ENCODE measurements at regions not wholly inside any gene's neighbourhood (a gene's known extent, or its start where the extent isn't known, plus 50 kb on each side); places are given as distances from the start of the nearest gene placed in this dataset.

GRCh38 chr4:23269566-23269965 is 576.8 kb downstream of the GBA3 start:
- Histone ChIP-seq H3K36me3 (ENCODE audit: control insufficient read depth, insufficient read depth, low read length) (no peaks in the 10 kb centered on the region), H3K4me2 (ENCODE audit: extremely low read depth, insufficient read depth, low read length) (no peak overlapping the region), H3K27me3 (ENCODE audit: control insufficient read depth, insufficient read depth, low read length) (no peaks in the 10 kb centered on the region), H3K4me1 (ENCODE audit: control insufficient read depth, extremely low read depth, insufficient read depth, low read length) (no peaks in the 10 kb centered on the region), H4K20me1 (ENCODE audit: control insufficient read depth, extremely low read depth, insufficient read depth, low read length) (no peaks in the 10 kb centered on the region), H3K9ac (ENCODE audit: insufficient read depth, low read length) (no peak overlapping the region), H3K9me3 (ENCODE audit: control insufficient read depth, insufficient read depth, low read depth, low read length) (no peaks in the 10 kb centered on the region), H2AFZ (ENCODE audit: low read length) (no peak overlapping the region), H3K27ac (ENCODE audit: insufficient read depth, low read length) (no peak overlapping the region), H3K4me3 (replicated peaks in 1 of 4; ENCODE audit: control extremely low read depth in 1 of 4, insufficient read depth in 1 of 4, low read depth in 3 of 4, low read length in 4 of 4) (no peak overlapping the region), H3K79me2 (ENCODE audit: control insufficient read depth, insufficient read depth, low read length) (no peaks in the 10 kb centered on the region)
- TF ChIP-seq EZH2 (IDR thresholded peaks at IDR 0.05; ENCODE audit: low read length, missing control alignments) (no peak), CTCF (conservative IDR thresholded peaks at IDR 0.05 in 1 of 2, IDR thresholded peaks at IDR 0.05 in 1 of 2; ENCODE audit: low read depth in 1 of 2, low read length in 2 of 2) (no peak)
- DNase-seq (ENCODE audit: low read depth in 2 of 2) = peak in 1 of 2 donors; percentile 77

- TF ChIP-seq EZH2 (IDR thresholded peaks at IDR 0.05; ENCODE audit: low read length, missing control alignments) = no peak
- no peak for TF ChIP-seq CTCF (conservative IDR thresholded peaks at IDR 0.05 in 1 of 2, IDR thresholded peaks at IDR 0.05 in 1 of 2; ENCODE audit: low read depth in 1 of 2, low read length in 2 of 2)
- no peak for DNase-seq (ENCODE audit: low read depth in 2 of 2)
- Histone ChIP-seq H3K79me2 (ENCODE audit: control insufficient read depth, insufficient read depth, low read length) (no peaks in the 10 kb centered on the region), H3K36me3 (ENCODE audit: control insufficient read depth, insufficient read depth, low read length) (no peaks in the 10 kb centered on the region), H3K4me1 (ENCODE audit: control insufficient read depth, extremely low read depth, insufficient read depth, low read length) (no peaks in the 10 kb centered on the region), H3K9ac (ENCODE audit: insufficient read depth, low read length) (no peak overlapping the region), H3K27me3 (ENCODE audit: control insufficient read depth, insufficient read depth, low read length) (no peaks in the 10 kb centered on the region), H3K4me3 (replicated peaks in 1 of 4; ENCODE audit: control extremely low read depth in 1 of 4, insufficient read depth in 1 of 4, low read depth in 3 of 4, low read length in 4 of 4) (no peak overlapping the region), H3K27ac (ENCODE audit: insufficient read depth, low read length) (no peak overlapping the region), H3K9me3 (ENCODE audit: control insufficient read depth, insufficient read depth, low read depth, low read length) (no peaks in the 10 kb centered on the region), H3K4me2 (ENCODE audit: extremely low read depth, insufficient read depth, low read length) (no peak overlapping the region), H4K20me1 (ENCODE audit: control insufficient read depth, extremely low read depth, insufficient read depth, low read length) (no peaks in the 10 kb centered on the region), H2AFZ (ENCODE audit: low read length) (no peak overlapping the region)
Measured at GRCh38 chr4:23268072-23268771, 575.5 kb downstream of the GBA3 start.

- H3K4me1 ChIP-seq (ENCODE audit: control insufficient read depth, extremely low read depth, insufficient read depth, low read length) = no peaks in the 10 kb centered on the region
- H3K9ac ChIP-seq (ENCODE audit: insufficient read depth, low read length) = no peak overlapping the region
- no peaks in the 10 kb centered on the region for H3K36me3 ChIP-seq (ENCODE audit: control insufficient read depth, insufficient read depth, low read length)
- no peaks in the 10 kb centered on the region for H3K27me3 ChIP-seq (ENCODE audit: control insufficient read depth, insufficient read depth, low read length)
- no peak for DNase-seq (ENCODE audit: low read depth in 2 of 2)
- H3K79me2 ChIP-seq (ENCODE audit: control insufficient read depth, insufficient read depth, low read length) = no peaks in the 10 kb centered on the region
- no peak overlapping the region for H3K4me2 ChIP-seq (ENCODE audit: extremely low read depth, insufficient read depth, low read length)
- no peak overlapping the region for H3K4me3 ChIP-seq (replicated peaks in 1 of 4; ENCODE audit: control extremely low read depth in 1 of 4, insufficient read depth in 1 of 4, low read depth in 3 of 4, low read length in 4 of 4)
- no peaks in the 10 kb centered on the region for H3K9me3 ChIP-seq (ENCODE audit: control insufficient read depth, insufficient read depth, low read depth, low read length)
- no peak overlapping the region for H3K27ac ChIP-seq (ENCODE audit: insufficient read depth, low read length)
- H4K20me1 ChIP-seq (ENCODE audit: control insufficient read depth, extremely low read depth, insufficient read depth, low read length) = no peaks in the 10 kb centered on the region
- TF ChIP-seq EZH2 (IDR thresholded peaks at IDR 0.05; ENCODE audit: low read length, missing control alignments) = no peak
- TF ChIP-seq CTCF (conservative IDR thresholded peaks at IDR 0.05 in 1 of 2, IDR thresholded peaks at IDR 0.05 in 1 of 2; ENCODE audit: low read depth in 1 of 2, low read length in 2 of 2) = no peak
- H2AFZ ChIP-seq (ENCODE audit: low read length) = no peak overlapping the region
Measured at GRCh38 chr4:23266401-23266800, 573.7 kb downstream of the GBA3 start.

Data from fibroblast of lung (primary cell).